GM21526 (cell line): ENCODE measurements at regions not wholly inside any gene's neighbourhood (a gene's known extent, or its start where the extent isn't known, plus 50 kb on each side); places are given as distances from the start of the nearest gene placed in this dataset.

ENCODE experiments used
- ATAC-seq: cut with Tn5 transposase; IDR thresholded peaks from one replicate; pipeline ENCODE4 v1.9.1; 2021; ENCODE audit warnings: moderate library complexity; ENCODE audit not compliant: unreplicated experiment, low FRiP score

DNA sequence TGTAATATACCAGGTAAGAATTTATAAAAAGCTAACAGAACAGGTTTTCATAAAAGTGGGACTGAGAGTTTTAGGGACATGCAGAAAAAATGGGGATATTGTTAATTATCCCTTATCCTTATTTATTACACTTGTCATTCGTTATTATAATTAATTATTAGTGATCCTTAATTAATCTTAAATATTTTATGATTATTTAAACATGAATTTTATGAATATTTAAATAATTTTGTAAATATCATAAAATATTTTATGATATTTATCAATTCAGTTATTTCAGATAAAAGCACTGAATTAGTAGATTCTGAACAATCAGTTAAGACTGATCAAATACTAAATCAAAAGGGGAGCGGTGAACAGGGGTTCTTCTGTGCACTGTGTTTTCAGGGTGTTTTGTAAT lies 300.1 kb downstream of the PAX1 start:
- no peak for ATAC-seq

- no peak for ATAC-seq
Observed at GRCh38 chr20:22004946-22005345, 299.5 kb downstream of the PAX1 start.

DNA sequence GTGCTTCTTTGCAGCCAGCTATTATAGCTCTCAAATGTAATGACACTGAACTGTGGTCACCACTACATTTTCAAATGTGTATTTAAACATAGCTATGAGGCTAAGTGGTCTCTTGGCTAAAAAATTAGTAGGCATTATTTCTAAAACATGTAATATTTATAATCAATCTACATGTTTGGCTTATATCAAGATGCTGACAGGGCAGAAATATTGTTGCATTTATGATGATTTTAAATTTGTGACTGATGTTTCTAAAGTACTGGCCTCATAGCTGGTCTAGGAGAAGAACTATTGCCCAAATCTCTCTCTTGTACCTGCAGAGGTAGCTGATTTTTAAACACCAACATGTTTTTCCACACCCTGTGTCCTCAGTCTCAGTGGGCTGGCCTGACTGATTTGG lies 298.2 kb downstream of the PAX1 start:
- ATAC-seq, result no peak

GRCh38 chr20:22001886-22002285 lies 296.4 kb downstream of the PAX1 start:
- ATAC-seq, result no peak

DNA sequence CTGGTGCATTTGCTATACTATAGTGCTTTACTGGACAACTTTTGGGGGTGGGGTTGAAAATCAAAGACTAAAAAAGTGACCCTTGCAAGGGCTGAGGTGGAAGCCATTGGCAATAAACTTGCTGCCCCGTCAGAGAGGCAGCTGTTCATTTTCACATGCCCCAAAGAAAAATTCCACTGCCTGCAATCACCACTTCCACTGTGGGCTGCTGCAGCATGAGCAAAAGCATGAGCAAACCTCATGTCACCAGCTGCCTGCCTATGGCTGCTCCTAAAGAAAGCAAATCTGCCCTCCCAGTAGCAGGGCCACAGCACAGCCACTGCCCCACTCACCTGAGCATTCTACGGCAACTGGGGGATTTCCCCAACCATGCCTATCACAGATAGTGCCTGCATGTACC lies 290.0 kb downstream of the PAX1 start:
- no peak for ATAC-seq

DNA sequence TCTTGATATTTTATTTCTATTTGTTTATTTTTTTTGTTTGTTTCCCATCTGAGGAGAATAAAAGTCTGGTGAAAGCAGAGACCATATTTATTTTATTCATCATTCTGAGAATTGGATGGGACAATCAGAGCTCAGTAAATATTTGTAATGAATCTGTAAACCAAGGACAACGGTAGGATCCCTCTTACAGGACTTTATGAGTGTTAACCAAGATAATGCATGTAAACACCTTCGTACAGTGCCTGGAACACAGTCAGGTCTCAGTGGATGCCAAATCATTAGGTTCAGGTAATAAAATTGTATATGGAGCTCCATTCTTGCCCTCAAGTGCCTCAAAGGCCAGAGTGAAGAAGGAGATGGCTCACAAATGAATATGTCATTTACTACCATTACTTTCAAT lies 288.7 kb downstream of the PAX1 start:
- no peak for ATAC-seq

GRCh38 chr20:21982559-21982958 lies 277.1 kb downstream of the PAX1 start:
- no peak for ATAC-seq

DNA sequence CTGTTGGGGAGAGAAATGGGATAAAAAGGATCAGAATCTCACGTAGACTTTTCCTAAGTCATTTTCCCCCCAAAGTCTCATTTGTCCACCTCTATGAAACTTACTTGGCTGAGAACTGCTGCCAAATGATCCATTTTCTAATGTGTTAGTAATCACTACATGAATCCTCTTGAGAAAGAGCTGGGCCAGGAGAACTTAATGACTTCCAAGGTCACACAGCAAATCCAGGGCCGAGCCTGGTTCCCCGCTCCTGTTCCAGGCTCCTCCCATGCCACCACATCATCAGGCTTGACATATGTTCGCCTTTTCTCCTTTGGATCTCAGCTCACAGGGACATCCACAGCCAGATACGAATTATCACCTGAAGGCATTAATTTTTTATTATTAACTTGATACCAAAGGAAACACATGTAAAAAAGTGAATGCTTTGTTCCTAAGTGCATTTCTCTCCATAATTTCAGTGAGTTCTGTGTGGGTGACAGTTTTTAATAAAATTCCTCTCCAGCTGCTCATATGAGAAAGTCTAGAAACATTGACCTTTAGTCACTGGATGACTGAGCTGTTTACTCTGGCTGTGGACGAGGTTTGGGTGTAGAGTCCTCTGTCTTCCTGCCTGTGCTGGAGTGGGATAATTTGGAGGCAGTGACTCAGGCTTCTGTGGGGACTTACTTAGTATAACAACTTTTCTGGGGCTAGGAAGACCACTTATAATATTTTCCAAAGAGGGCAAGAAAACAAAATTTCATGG lies 276.3 kb downstream of the PAX1 start:
- ATAC-seq, result no peak

DNA sequence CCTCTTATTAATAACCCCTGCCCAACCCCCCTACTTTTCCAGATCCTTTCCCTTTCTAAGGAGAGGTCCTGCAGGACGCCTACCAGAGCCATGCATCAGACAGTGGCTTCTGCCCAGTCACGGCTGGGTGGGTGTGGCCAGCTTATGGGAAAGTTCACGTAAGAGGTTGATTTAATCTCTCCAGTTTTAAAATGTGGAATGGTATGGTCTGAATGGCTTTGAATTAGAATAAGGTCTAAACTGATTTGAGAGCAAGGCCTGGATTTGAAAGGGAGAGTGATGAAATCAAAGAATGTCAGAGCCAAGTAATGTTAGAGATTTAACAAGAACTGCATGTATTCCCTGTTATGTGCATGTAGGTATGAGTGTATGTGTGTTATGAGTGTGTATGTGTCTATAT lies 275.7 kb downstream of the PAX1 start:
- no peak for ATAC-seq

DNA sequence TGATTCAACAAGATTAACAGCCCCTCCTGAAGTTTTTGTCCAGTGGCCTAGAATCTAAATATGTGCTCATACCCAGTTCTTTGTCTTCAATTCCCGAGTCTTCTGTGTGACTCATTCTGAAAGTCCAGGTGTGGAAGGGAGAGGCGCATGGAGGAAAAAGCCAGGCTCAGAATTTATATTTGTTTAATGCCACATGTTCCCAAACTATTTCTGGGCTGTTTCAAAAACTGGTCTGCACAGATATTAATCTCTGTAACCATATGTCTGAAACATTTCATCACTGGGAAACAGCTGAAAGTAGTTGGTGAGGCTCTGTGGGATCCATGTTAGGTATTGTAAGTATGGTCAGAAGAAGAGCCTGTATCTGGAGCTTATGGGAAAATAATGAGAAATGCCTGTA lies 266.0 kb downstream of the PAX1 start:
- ATAC-seq, result no peak

DNA sequence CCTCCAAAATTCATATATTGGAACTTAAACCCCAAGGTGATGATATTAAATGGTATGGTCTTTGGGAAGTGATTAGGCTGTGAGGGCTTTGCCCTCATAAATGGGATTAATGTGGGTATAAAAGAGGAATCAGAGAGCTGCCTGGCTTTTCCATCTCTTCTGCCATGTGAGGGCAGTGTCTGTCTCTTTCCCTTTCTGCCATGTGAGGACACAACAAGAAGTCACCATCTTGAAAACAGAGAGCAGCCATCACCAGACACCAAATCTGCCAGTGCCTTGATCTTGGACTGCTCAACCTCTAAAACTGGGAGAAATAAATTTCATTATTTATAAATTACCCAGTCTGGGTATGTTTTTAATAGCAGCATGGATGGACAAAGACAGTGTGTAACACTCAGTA lies 263.0 kb downstream of the PAX1 start:
- ATAC-seq, result no peak

DNA sequence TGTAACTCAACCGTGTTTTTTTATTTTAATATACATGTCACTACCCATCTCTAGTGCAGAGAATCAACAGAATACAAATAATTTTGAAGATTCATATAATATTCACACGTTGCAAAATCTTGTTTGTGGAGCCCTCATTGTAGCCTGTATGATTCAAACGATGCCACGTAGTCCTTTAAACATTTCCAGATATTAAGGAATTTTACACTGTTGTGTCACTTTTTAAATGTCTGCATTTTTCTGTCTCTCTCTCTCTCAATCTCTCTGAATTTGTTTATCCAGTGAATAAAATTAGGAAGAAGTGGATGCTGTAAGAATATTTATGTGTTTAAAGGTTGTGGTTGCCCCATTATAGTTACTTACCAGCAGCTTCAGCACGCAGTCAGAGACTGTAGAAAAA lies 262.0 kb downstream of the PAX1 start:
- ATAC-seq, result no peak

DNA sequence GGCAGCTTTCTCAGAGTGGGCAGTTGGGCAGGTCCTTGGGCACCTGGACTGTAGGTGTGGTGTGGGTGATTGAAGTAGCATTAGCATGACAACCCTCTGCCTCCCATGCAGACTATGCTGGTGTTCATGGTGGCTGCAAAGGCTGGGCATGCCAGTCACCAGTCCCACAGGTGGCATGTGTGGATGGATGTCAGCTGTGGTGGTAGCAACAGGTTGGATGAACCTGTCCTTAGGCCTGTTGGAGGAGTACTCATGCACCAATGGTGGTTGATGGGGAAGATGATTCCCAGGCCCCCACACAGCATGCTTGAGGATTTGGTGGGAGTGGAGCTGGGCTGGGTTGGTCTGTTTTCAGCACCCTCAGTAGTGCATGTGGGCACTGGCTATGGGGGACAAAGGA lies 251.1 kb downstream of the PAX1 start:
- no peak for ATAC-seq

GRCh38 chr20:21947406-21947805 lies 241.9 kb downstream of the PAX1 start:
- ATAC-seq, result no peak

- no peak for ATAC-seq
Observed at GRCh38 chr20:21944227-21944626, 238.8 kb downstream of the PAX1 start.

DNA sequence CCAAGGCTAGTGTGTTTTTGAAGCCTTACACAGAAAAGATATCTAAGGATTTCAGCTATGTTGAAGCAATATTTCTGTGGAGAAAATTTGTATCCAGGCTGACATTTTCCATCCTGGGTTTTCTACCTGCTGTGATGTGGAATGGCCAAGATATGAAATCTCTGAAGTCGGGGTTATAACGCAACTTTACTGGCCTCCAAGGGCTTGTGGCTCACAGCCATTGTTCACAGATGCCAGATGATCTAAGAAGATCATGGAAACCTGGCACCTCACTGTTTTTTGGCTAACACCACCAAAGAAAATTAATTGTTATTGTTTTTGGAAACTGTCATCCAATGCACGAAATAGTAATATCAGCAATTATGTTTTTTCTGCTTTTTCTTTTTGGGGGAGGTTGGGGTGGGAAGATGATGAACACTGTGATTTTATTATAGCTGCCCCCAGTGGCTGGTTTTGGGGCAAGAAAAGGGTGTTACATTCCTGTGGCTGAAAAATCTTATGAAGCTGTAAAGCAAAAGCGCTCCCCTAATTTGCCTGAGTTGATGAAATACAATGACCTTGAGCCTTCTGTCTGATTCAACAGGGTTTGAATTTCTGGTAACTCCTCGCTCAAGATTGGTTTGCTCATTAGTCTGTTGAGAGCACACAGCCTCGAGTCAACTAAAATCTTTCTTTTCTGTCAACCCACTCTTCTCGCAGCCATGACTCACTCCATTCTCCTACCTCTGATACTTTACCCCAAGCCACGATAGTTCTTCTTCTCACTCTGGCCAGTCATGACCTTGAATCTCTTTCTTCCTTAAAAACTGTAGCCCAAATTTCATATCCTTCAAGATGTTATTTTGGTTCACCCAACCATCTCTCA lies 236.7 kb downstream of the PAX1 start:
- ATAC-seq, result no peak

GRCh38 chr20:21936720-21937380 lies 231.4 kb downstream of the PAX1 start:
- ATAC-seq, result no peak

DNA sequence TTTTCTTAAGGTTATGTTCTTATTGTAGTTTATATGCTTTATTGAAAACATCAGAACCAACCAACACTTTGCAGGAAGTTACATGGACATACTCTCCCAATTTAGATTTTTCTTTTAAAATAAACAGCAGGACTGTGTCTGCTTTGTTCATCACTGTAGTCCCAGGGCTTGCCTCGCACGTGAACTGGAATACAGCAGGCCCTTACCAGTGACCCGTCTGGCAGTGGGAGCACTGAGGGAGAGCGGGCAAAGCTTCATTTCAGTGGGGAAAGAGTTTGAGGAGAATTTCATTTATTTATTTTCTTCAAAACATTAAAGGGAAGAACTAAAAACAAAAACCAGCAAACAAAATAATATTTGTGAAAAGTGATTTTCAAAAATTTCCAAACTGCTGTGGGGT lies 230.8 kb downstream of the PAX1 start:
- no peak for ATAC-seq

- ATAC-seq, result no peak
Observed at GRCh38 chr20:21933526-21933925, 228.1 kb downstream of the PAX1 start.

GRCh38 chr20:21921251-21921650 lies 215.8 kb downstream of the PAX1 start:
- no peak for ATAC-seq

DNA sequence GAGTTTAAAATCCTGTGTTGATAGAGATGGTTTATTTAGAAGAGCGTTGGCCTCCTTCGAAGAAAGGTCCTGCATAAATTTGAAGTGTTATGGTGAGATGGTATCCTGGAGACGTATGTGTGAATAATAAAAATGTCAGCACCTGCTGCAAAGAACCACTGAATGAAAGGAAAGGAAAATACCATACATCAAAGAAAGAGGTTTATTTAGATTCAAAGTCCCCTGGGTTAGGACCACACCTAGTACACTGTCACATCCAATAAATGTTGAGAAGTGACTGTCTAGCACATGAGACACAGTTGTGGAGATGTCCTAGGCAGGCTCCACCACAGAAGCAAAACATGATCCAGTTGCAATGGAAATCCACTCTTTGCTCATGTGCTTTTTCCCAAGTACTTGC lies 214.7 kb downstream of the PAX1 start:
- no peak for ATAC-seq
